ENCODE measurements at regions not wholly inside any gene's neighbourhood (a gene's known extent, or its start where the extent isn't known, plus 50 kb on each side); places are given as distances from the start of the nearest gene placed in this dataset.
A peak's percentile ranks its signal among the peaks of the same experiment; 100 is the strongest.

DNA sequence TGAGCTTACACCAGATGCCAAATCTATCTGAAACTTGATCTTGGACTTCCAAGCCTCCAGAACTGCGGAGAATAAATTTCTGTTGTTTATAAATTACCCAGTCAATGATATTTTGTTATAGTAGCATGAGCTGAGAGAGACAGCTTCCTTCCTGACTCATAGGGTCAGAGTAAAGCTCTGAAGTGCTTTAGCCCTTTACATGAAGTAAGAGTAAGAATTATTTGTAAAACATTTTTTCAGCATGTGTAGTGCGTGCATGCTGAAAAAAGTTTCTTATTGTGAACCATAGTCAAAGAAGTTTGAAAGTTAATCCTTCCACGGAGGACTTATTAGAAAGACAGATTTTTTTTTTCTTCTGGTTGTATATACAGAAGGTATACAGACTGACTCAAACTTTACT lies 172.4 kb downstream of the DMRT2 start:
- H3K9me3 Mint-ChIP-seq = no peaks in the 10 kb centered on the region
- H3K4me3 Mint-ChIP-seq = no peak overlapping the region
- peak overlapping the region; percentile 76 for H3K27ac Mint-ChIP-seq
- peak; percentile 79 for DNase-seq
- H3K27me3 Mint-ChIP-seq (ENCODE audit: insufficient read depth) = peaks cover 2% of the 10 kb centered on the region; the same call in 1 of the 2 replicates
- peaks cover 44% of the 10 kb centered on the region for H3K4me1 Mint-ChIP-seq (ENCODE audit: low read depth)
- TF ChIP-seq, protein P1, sequence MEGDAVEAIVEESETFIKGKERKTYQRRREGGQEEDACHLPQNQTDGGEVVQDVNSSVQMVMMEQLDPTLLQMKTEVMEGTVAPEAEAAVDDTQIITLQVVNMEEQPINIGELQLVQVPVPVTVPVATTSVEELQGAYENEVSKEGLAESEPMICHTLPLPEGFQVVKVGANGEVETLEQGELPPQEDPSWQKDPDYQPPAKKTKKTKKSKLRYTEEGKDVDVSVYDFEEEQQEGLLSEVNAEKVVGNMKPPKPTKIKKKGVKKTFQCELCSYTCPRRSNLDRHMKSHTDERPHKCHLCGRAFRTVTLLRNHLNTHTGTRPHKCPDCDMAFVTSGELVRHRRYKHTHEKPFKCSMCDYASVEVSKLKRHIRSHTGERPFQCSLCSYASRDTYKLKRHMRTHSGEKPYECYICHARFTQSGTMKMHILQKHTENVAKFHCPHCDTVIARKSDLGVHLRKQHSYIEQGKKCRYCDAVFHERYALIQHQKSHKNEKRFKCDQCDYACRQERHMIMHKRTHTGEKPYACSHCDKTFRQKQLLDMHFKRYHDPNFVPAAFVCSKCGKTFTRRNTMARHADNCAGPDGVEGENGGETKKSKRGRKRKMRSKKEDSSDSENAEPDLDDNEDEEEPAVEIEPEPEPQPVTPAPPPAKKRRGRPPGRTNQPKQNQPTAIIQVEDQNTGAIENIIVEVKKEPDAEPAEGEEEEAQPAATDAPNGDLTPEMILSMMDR (IDR thresholded peaks at IDR 0.05) = no peak
- no peaks in the 10 kb centered on the region for H3K36me3 Mint-ChIP-seq (ENCODE audit: low read depth)

DNA sequence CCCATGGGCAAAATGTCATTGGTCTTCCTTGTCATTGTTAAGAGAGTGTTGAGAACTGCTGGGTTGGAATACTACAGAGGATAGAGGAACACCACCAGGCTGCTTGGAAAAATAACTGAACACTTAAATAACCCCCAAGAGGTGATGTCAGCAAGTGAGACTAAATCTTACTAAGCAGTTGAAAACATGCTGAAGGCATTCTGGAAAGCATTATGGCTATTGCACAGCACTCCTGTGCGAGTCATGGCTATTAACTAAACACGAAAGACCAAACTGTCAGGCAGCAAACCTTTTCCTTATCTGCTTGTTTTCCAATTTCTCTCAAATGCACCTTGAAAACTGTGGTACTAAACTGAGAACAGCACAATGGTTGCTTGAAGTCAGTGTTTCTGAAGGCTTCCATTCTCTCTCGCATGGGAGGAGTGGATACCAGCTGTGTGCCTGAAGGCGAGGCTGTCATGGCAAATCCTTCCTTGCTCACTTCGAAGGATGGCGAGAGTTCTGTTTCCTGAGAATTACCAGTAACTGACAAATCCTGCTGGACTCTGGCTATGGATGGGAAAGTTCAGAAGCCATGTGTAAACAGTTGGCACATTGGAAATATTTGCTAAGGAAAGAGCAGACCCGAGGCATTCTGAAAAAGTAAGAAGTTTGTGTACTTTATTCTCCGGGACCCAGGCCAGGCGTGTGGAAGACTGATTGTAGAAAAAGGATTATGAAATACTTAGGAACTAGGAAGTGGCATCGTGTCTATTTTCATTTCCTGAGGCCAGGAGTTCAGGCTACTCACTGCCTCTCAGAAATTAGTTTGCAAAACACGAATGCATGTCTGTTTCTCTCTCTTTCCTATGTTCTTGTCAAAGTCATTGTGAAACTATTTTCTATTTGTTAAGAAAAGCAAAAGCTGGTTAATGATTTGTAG lies 182.1 kb downstream of the DMRT2 start:
- Mint-ChIP-seq H3K27ac (peak overlapping the region; percentile 90), H3K36me3 (ENCODE audit: low read depth) (no peaks in the 10 kb centered on the region), H3K27me3 (ENCODE audit: insufficient read depth) (no peaks in the 10 kb centered on the region), H3K9me3 (no peaks in the 10 kb centered on the region), H3K4me3 (peak overlapping the region; percentile 82), H3K4me1 (ENCODE audit: low read depth) (peaks cover 30% of the 10 kb centered on the region)
- peak; percentile 84 for DNase-seq
- TF ChIP-seq, protein P1 (IDR thresholded peaks at IDR 0.05) = no peak

DNA sequence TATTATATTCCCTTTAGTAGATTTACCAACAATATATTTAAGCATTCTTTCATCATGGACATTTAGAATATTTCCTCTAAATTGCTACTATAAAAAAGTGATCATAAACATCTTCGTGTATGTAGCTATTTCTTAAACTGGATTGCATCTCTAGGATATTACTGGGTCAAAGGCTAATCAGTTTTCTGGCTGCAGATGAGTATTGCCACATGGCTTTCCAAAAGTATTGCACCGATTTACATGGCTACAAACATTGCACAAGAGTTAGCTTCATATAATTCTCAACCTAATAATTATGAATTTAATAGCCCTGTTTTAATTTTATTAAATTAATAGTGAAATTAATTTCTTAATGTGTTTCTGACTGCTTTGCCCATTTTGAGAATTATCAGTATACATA lies 183.4 kb downstream of the DMRT2 start:
- no peaks in the 10 kb centered on the region for H3K36me3 Mint-ChIP-seq (ENCODE audit: low read depth)
- H3K27me3 Mint-ChIP-seq (ENCODE audit: insufficient read depth) = no peaks in the 10 kb centered on the region; the same call in 1 of the 2 replicates
- TF ChIP-seq, protein P1 (IDR thresholded peaks at IDR 0.05) = no peak
- peaks cover 30% of the 10 kb centered on the region for H3K4me1 Mint-ChIP-seq (ENCODE audit: low read depth)
- no peak overlapping the region for H3K27ac Mint-ChIP-seq
- no peaks in the 10 kb centered on the region for H3K9me3 Mint-ChIP-seq
- H3K4me3 Mint-ChIP-seq = no peak overlapping the region
- DNase-seq = no peak

DNA sequence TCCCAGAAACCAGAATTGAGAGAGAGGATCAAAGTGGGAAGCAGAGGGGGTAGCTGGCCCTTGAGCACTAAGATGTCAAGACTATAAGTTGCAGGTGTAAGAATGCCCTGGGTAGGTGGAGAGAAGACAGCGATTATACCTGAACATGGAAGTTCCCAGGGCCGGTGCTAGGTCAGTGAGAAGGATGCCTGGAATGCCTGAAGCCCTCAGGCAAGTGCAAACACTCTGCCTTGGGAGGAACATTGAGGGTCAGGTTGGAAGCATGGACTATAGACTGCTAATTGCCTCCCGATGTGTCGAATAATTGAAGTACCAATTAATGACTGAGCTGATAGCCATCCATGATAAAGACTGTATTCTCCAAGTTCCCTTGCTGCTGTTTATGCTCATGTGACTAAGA lies 185.5 kb downstream of the DMRT2 start:
- peaks cover 27% of the 10 kb centered on the region for H3K4me1 Mint-ChIP-seq (ENCODE audit: low read depth)

DNA sequence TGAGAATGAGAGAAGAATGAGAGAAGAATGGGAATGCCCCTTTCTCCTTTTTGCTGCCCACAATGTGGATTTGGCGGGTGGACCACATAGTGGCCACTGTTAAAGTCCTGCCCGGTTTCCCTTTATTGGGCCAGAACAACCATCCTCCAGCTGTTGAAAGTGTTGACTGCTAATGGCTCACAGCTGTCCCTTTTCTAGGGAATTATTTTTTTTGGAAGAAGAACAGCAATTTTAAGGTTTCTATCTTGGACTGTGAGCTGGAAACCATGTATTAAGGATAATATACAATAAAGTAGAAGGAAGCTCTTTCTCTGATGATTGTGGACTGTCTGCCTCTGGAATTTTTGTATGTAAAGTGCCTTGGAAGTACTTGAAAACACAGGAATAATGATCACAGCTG lies 185.9 kb downstream of the DMRT2 start:
- H3K36me3 Mint-ChIP-seq (ENCODE audit: low read depth) = no peaks in the 10 kb centered on the region
- TF ChIP-seq, protein P1 (IDR thresholded peaks at IDR 0.05) = no peak
- H3K4me3 Mint-ChIP-seq = no peak overlapping the region
- DNase-seq = no peak
- peaks cover 24% of the 10 kb centered on the region for H3K4me1 Mint-ChIP-seq (ENCODE audit: low read depth)
- no peak overlapping the region for H3K27ac Mint-ChIP-seq
- H3K27me3 Mint-ChIP-seq (ENCODE audit: insufficient read depth) = no peaks in the 10 kb centered on the region; the same call in 1 of the 2 replicates
- H3K9me3 Mint-ChIP-seq = no peaks in the 10 kb centered on the region

More for the DNA sequence above, 185.5 kb downstream of the DMRT2 start:
- no peak overlapping the region for H3K27ac Mint-ChIP-seq
- no peak for DNase-seq
- H3K4me3 Mint-ChIP-seq = no peak overlapping the region
- no peaks in the 10 kb centered on the region for H3K9me3 Mint-ChIP-seq
- no peaks in the 10 kb centered on the region for H3K36me3 Mint-ChIP-seq (ENCODE audit: low read depth)
- TF ChIP-seq, protein P1 (IDR thresholded peaks at IDR 0.05) = no peak
- H3K27me3 Mint-ChIP-seq (ENCODE audit: insufficient read depth) = no peaks in the 10 kb centered on the region; the same call in 1 of the 2 replicates
